Gastrocnemius medialis (tissue), 4 donors: ENCODE measurements at regions not wholly inside any gene's neighbourhood (a gene's known extent, or its start where the extent isn't known, plus 50 kb on each side); places are given as distances from the start of the nearest gene placed in this dataset.

Source experiments
- CTCF ChIP-seq, 5 experiments: fragments of 450-650 bp in 3 of 5; fragments of 200-600 bp in 2 of 5; sonication (generic) in 2 of 5; IDR thresholded peaks in 4 of 5; conservative IDR thresholded peaks in 1 of 5; 1 replicate in 4 of 5; 2 replicates in 1 of 5; pipeline ENCODE4 v1.5.1; 2016 to 2019; ENCODE audit warnings: antibody characterized with exemption in 5 of 5, mild to moderate bottlenecking in 3 of 5, moderate library complexity in 3 of 5
- POLR2A ChIP-seq, 2 donors: fragments of 450-650 bp; IDR thresholded peaks; one replicate each; pipeline ENCODE4 v1.6.1; 2017; ENCODE audit warnings: antibody characterized with exemption in 2 of 2, mild to moderate bottlenecking in 2 of 2, moderate library complexity in 2 of 2

GRCh38 chr16:63752347-63752746 is 1369.5 kb downstream of the CDH11 start:
- TF ChIP-seq CTCF (IDR thresholded peaks at IDR 0.05 in 4 of 5, conservative IDR thresholded peaks at IDR 0.05 in 1 of 5) = no peak
- no peak for TF ChIP-seq POLR2A (IDR thresholded peaks at IDR 0.05)
